Osteoblast (primary cell): ENCODE measurements at regions not wholly inside any gene's neighbourhood (a gene's known extent, or its start where the extent isn't known, plus 50 kb on each side); places are given as distances from the start of the nearest gene placed in this dataset.

ENCODE experiments used
- DNase-seq: peaks from one replicate; pipeline ENCODE4 v3.0.0; 2011; ENCODE audit warnings: low spot score, mixed read lengths; ENCODE audit not compliant: insufficient read length; ENCODE audit errors: missing footprints
- H2AFZ ChIP-seq: 2 replicates; pipeline ENCODE4 v1.6.0; 2011; ENCODE audit warnings: mild to moderate bottlenecking, low read length
- H3K27ac ChIP-seq: 2 replicates; pipeline ENCODE4 v1.5.1; 2011; ENCODE audit warnings: mild to moderate bottlenecking, low read depth, low read length, moderate library complexity
- H3K27me3 ChIP-seq: 2 replicates; pipeline ENCODE4 v1.6.0; 2012; ENCODE audit warnings: mild to moderate bottlenecking, control low read depth, inconsistent platforms, low read length, moderate library complexity; ENCODE audit not compliant: insufficient read depth
- H3K36me3 ChIP-seq: 2 replicates; pipeline ENCODE4 v1.5.1; 2011; ENCODE audit warnings: mild to moderate bottlenecking, low read length, control low read depth, moderate library complexity; ENCODE audit not compliant: insufficient read depth
- H3K4me1 ChIP-seq: 2 replicates; pipeline ENCODE4 v1.5.1; 2011; ENCODE audit warnings: mild to moderate bottlenecking, low read length, control low read depth, moderate library complexity; ENCODE audit not compliant: insufficient read depth
- H3K4me2 ChIP-seq: 2 replicates; pipeline ENCODE4 v1.6.0; 2011; ENCODE audit warnings: mild to moderate bottlenecking, low read length; ENCODE audit not compliant: insufficient read depth
- H3K4me3 ChIP-seq: fragments of 200-600 bp; sonication (generic); 3 replicates; pipeline ENCODE4 v1.5.1; 2012; ENCODE audit warnings: mild to moderate bottlenecking, low read length, inconsistent platforms; ENCODE audit not compliant: insufficient read depth
- H3K79me2 ChIP-seq: 2 replicates; pipeline ENCODE4 v1.6.0; 2012; ENCODE audit warnings: mild to moderate bottlenecking, low read length, control low read depth, inconsistent platforms; ENCODE audit not compliant: insufficient read depth
- H3K9me3 ChIP-seq: 2 replicates; pipeline ENCODE4 v1.5.1; 2011; ENCODE audit warnings: low read depth, low read length, control low read depth
- H4K20me1 ChIP-seq: 2 replicates; pipeline ENCODE4 v1.6.0; 2012; ENCODE audit warnings: mild to moderate bottlenecking, low read length, control low read depth; ENCODE audit not compliant: insufficient read depth
- CTCF ChIP-seq: IDR thresholded peaks from 2 replicates; pipeline ENCODE4 v1.5.1; 2011; ENCODE audit warnings: mild to moderate bottlenecking, low read depth, low read length, moderate library complexity; ENCODE audit errors: extremely low read depth

DNA sequence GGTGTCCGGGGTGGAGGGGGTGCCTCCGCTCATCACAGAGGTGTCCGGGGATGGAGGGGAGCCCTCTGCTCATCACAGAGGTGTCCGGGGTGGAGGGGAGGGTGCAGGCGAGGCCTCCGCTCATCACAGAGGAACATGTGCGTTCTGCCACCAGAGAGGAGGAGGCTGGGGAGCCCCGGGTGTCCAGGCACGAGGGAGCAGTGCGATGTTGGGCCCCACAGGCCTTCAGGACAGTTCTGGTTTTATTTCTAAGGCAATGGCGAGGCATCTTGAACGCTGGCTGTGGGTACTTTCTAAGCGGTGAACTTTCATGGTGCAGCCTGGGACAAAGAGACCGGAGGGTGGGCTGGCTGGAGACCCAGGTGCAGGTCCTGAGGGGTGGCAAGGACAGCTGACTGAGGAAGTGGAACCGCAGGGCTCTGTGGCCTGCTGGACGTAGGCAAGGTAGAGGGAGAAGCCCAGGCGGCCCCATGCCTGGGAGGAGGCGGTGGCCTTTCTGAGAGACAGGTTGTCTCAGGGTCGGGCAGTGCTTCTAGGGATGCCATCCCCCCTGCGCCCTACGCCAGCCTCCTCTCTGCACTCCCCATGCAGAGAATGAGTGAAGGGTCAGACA is 196.6 kb upstream of the SALL3 start:
- Histone ChIP-seq H3K27ac (no peak overlapping the region), H2AFZ (no peak overlapping the region), H3K27me3 (no peaks in the 10 kb centered on the region), H3K4me3 (no peak overlapping the region), H3K9me3 (no peaks in the 10 kb centered on the region), H3K4me1 (no peaks in the 10 kb centered on the region), H3K4me2 (no peak overlapping the region), H4K20me1 (no peaks in the 10 kb centered on the region), H3K79me2 (no peaks in the 10 kb centered on the region), H3K36me3 (no peaks in the 10 kb centered on the region)
- TF ChIP-seq CTCF: no peak
- peak; percentile 23 for DNase-seq

GRCh38 chr18:78783564-78783960 is 196.1 kb upstream of the SALL3 start:
- Histone ChIP-seq H3K27me3 (no peaks in the 10 kb centered on the region), H3K4me1 (no peaks in the 10 kb centered on the region), H3K4me2 (no peak overlapping the region), H3K36me3 (no peaks in the 10 kb centered on the region), H3K27ac (no peak overlapping the region), H3K9me3 (no peaks in the 10 kb centered on the region), H3K4me3 (no peak overlapping the region), H4K20me1 (no peaks in the 10 kb centered on the region), H3K79me2 (no peaks in the 10 kb centered on the region), H2AFZ (no peak overlapping the region)
- no peak for TF ChIP-seq CTCF
- peak; percentile 48 for DNase-seq

DNA sequence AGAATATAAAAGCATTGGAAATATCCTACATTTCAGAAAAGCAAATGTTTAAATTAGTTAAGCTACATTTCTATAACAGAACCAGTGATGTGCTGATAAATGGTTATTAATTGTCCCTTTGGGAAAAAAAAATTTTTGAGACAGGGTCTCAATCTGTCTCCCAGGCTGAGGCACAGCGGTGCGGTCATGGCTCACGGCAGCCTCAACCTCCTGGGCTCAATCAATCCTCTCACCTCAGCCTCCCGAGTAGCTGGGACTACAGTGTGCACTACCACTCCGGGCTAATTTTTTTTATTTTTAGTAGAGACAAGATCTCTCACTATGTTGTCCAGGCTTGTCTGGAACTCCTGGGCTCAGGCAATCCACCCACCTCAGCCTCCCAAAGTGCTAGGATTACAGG is 194.8 kb upstream of the SALL3 start:
- TF ChIP-seq CTCF: no peak
- Histone ChIP-seq H4K20me1 (no peaks in the 10 kb centered on the region), H3K4me3 (no peak overlapping the region), H3K79me2 (no peaks in the 10 kb centered on the region), H3K27ac (no peak overlapping the region), H3K9me3 (no peaks in the 10 kb centered on the region), H3K4me1 (no peaks in the 10 kb centered on the region), H3K4me2 (no peak overlapping the region), H2AFZ (no peak overlapping the region), H3K36me3 (no peaks in the 10 kb centered on the region), H3K27me3 (no peaks in the 10 kb centered on the region)
- peak; percentile 23 for DNase-seq

DNA sequence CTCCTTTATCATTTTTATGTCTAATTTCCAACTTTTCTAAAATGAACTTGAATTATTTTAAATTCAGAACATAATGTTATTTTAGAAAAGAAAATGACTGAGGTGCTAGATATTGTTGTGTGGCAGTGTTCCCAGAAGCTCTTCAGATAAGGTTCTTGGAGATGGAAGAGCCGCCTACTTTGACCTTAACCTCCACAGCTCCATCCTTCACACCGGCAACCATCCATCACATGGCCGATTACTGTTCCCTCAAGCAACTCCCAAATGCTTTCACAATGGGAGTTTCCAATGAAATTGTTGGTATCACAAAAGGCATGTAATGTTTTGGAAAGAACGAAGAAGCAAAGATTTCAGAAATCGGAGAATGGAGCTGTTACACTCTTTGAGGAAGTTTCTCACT is 193.9 kb upstream of the SALL3 start:
- no peak overlapping the region for H2AFZ ChIP-seq
- H3K4me2 ChIP-seq: no peak overlapping the region
- no peak overlapping the region for H3K27ac ChIP-seq
- DNase-seq: peak; percentile 5
- H3K4me1 ChIP-seq: no peaks in the 10 kb centered on the region
- H3K27me3 ChIP-seq: no peaks in the 10 kb centered on the region
- no peaks in the 10 kb centered on the region for H4K20me1 ChIP-seq
- H3K4me3 ChIP-seq: no peak overlapping the region
- no peaks in the 10 kb centered on the region for H3K9me3 ChIP-seq
- no peak for TF ChIP-seq CTCF
- H3K36me3 ChIP-seq: no peaks in the 10 kb centered on the region
- no peaks in the 10 kb centered on the region for H3K79me2 ChIP-seq
